ENCODE measurements at regions not wholly inside any gene's neighbourhood (a gene's known extent, or its start where the extent isn't known, plus 50 kb on each side); places are given as distances from the start of the nearest gene placed in this dataset.
"Not testable (repeated sequence)": the region's sequence is repeated elsewhere in the genome, so short reads cannot be mapped to it uniquely, and the experiment has no call there.

DNA sequence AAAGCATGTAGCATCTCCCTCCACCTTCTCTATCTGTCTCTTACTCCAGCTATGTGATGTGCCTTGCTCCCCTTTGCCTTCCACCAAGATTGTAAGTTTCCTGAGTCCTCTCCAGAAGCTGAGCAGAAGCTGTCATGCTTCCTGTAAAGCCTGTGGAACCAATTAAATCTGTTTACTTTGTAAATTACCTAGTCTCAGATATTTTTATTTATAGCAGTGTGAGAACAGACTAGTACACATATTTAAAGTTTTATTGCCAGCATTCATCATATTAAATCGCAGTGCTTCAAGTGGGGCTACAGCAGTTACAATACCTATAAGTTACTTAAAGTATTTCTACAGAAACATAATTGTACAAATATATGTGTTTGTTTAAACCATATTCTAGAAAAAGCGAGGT is 973.1 kb downstream of the SLC16A7 start:
- Histone ChIP-seq H3K36me3 (ENCODE audit: control insufficient read depth, insufficient read depth, low read length) (no peaks in the 10 kb centered on the region), H3K4me2 (ENCODE audit: extremely low read depth, insufficient read depth, low read length) (no peak overlapping the region), H3K79me2 (ENCODE audit: control insufficient read depth, insufficient read depth, low read length) (no peaks in the 10 kb centered on the region), H2AFZ (ENCODE audit: low read length) (no peak overlapping the region), H3K9me3 (ENCODE audit: control insufficient read depth, insufficient read depth, low read depth, low read length) (no peaks in the 10 kb centered on the region), H3K4me1 (ENCODE audit: control insufficient read depth, extremely low read depth, insufficient read depth, low read length) (no peaks in the 10 kb centered on the region), H3K9ac (ENCODE audit: insufficient read depth, low read length) (no peak overlapping the region), H4K20me1 (ENCODE audit: control insufficient read depth, extremely low read depth, insufficient read depth, low read length) (no peaks in the 10 kb centered on the region), H3K27me3 (ENCODE audit: control insufficient read depth, insufficient read depth, low read length) (no peaks in the 10 kb centered on the region), H3K27ac (ENCODE audit: insufficient read depth, low read length) (no peak overlapping the region), H3K4me3 (replicated peaks in 1 of 4; ENCODE audit: control extremely low read depth in 1 of 4, insufficient read depth in 1 of 4, low read depth in 3 of 4, low read length in 4 of 4) (no peak overlapping the region)
- no peak for DNase-seq (ENCODE audit: low read depth in 2 of 2)
- no peak for TF ChIP-seq EZH2 (IDR thresholded peaks at IDR 0.05; ENCODE audit: low read length, missing control alignments)
- TF ChIP-seq, protein P1, sequence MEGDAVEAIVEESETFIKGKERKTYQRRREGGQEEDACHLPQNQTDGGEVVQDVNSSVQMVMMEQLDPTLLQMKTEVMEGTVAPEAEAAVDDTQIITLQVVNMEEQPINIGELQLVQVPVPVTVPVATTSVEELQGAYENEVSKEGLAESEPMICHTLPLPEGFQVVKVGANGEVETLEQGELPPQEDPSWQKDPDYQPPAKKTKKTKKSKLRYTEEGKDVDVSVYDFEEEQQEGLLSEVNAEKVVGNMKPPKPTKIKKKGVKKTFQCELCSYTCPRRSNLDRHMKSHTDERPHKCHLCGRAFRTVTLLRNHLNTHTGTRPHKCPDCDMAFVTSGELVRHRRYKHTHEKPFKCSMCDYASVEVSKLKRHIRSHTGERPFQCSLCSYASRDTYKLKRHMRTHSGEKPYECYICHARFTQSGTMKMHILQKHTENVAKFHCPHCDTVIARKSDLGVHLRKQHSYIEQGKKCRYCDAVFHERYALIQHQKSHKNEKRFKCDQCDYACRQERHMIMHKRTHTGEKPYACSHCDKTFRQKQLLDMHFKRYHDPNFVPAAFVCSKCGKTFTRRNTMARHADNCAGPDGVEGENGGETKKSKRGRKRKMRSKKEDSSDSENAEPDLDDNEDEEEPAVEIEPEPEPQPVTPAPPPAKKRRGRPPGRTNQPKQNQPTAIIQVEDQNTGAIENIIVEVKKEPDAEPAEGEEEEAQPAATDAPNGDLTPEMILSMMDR (conservative IDR thresholded peaks at IDR 0.05 in 1 of 2, IDR thresholded peaks at IDR 0.05 in 1 of 2; ENCODE audit: low read depth in 1 of 2, low read length in 2 of 2) = no peak

DNA sequence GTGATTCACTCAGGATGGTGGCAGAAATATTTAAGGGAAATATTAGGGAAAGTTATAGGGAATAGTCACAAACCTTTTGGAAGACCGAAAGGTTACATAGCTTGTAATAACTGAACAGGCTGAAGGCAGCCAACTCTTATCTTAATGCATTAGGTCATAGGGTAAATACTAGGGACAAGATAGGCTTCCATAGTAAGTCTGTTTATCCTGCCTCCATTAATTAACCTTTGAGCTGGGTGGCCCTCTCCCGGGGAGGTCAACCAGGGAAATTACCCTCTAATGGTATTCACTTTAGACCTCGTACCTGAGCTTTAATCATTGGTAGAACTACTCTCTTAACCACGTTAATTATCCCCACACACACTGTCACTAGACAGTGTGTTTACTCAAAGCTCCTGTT is 981.8 kb downstream of the SLC16A7 start:
- Histone ChIP-seq H3K79me2 (ENCODE audit: control insufficient read depth, insufficient read depth, low read length) (no peaks in the 10 kb centered on the region), H3K9ac (ENCODE audit: insufficient read depth, low read length) (no peak overlapping the region), H4K20me1 (ENCODE audit: control insufficient read depth, extremely low read depth, insufficient read depth, low read length) (no peaks in the 10 kb centered on the region), H3K9me3 (ENCODE audit: control insufficient read depth, insufficient read depth, low read depth, low read length) (no peaks in the 10 kb centered on the region), H3K27ac (ENCODE audit: insufficient read depth, low read length) (no peak overlapping the region), H3K4me1 (ENCODE audit: control insufficient read depth, extremely low read depth, insufficient read depth, low read length) (no peaks in the 10 kb centered on the region), H3K27me3 (ENCODE audit: control insufficient read depth, insufficient read depth, low read length) (no peaks in the 10 kb centered on the region), H2AFZ (ENCODE audit: low read length) (no peak overlapping the region), H3K4me2 (ENCODE audit: extremely low read depth, insufficient read depth, low read length) (no peak overlapping the region), H3K36me3 (ENCODE audit: control insufficient read depth, insufficient read depth, low read length) (no peaks in the 10 kb centered on the region), H3K4me3 (replicated peaks in 1 of 4; ENCODE audit: control extremely low read depth in 1 of 4, insufficient read depth in 1 of 4, low read depth in 3 of 4, low read length in 4 of 4) (no peak overlapping the region)
- TF ChIP-seq, protein P1 (conservative IDR thresholded peaks at IDR 0.05 in 1 of 2, IDR thresholded peaks at IDR 0.05 in 1 of 2; ENCODE audit: low read depth in 1 of 2, low read length in 2 of 2) = no peak
- TF ChIP-seq EZH2 (IDR thresholded peaks at IDR 0.05; ENCODE audit: low read length, missing control alignments) = no peak
- no peak for DNase-seq (ENCODE audit: low read depth in 2 of 2)

DNA sequence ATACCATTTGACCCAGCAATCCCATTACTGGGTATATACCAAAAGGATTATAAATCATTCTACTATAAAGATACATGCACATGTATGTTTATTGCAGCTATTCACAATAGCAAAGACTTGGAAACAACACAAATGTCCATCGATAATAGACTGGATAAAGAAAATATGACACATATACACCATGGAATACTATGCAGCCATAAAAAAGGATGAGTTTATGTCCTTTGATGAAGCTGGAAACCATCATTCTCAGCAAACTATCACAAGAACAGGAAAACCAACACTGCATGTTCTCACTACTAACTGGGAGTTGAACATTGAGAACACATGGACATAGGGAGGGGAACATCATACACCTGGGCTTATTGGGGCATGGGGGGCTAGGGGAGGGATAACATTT is 991.8 kb downstream of the SLC16A7 start:
- not testable (repeated sequence) for H3K4me1 ChIP-seq (ENCODE audit: control insufficient read depth, extremely low read depth, insufficient read depth, low read length); H3K9me3 ChIP-seq (ENCODE audit: control insufficient read depth, insufficient read depth, low read depth, low read length); H3K27ac ChIP-seq (ENCODE audit: insufficient read depth, low read length); DNase-seq (ENCODE audit: low read depth in 2 of 2); H3K4me3 ChIP-seq (replicated peaks in 1 of 4; ENCODE audit: control extremely low read depth in 1 of 4, insufficient read depth in 1 of 4, low read depth in 3 of 4, low read length in 4 of 4); H3K4me2 ChIP-seq (ENCODE audit: extremely low read depth, insufficient read depth, low read length); H4K20me1 ChIP-seq (ENCODE audit: control insufficient read depth, extremely low read depth, insufficient read depth, low read length); H3K36me3 ChIP-seq (ENCODE audit: control insufficient read depth, insufficient read depth, low read length); H3K79me2 ChIP-seq (ENCODE audit: control insufficient read depth, insufficient read depth, low read length); H3K27me3 ChIP-seq (ENCODE audit: control insufficient read depth, insufficient read depth, low read length); H2AFZ ChIP-seq (ENCODE audit: low read length); H3K9ac ChIP-seq (ENCODE audit: insufficient read depth, low read length)

Measured in fibroblast of lung (primary cell).